HepG2 (cell line): ENCODE measurements at regions not wholly inside any gene's neighbourhood (a gene's known extent, or its start where the extent isn't known, plus 50 kb on each side); places are given as distances from the start of the nearest gene placed in this dataset.

Experiments
- ATAC-seq: fragments of 200-7000 bp; cut with Tn5 transposase; 3 replicates; pipeline ENCODE4 v1.9.1; 2020; ENCODE audit warnings: mild to moderate bottlenecking, moderate library complexity
- BruUV-seq: library from RNA; stranded (reverse); fragments of 400-500 nt; replicated peaks from 2 replicates; lab custom pipeline; 2021; lab: Mats Ljungman, UMichigan
- CTCF ChIA-PET: fragments of 300-600 bp; formaldehyde crosslinking; extraction: SDS; loops from one replicate; lab custom pipeline; 2021; ENCODE audit warnings: low total read pairs, inconsistent platforms, low intra/inter-chr PET ratio; lab: Yijun Ruan, JAX
- POLR2A ChIA-PET: fragments of 350-600 bp; sonication (Branson Sonifier 250); formaldehyde crosslinking; loops from one replicate; lab custom pipeline; 2020; ENCODE audit warnings: antibody characterized with exemption, inconsistent platforms; lab: Yijun Ruan, JAX
- DNase-seq: peaks from one replicate; pipeline ENCODE4 v3.0.0-alpha.2; 2015; ENCODE audit warnings: low spot score
- FAIRE-seq: peaks from 3 replicates; lab custom pipeline; 2011; peaks lifted over from hg19 to GRCh38; lab: Jason Lieb, UNC
- H2AFZ ChIP-seq: one replicate; pipeline ENCODE4 v1.6.1; 2011; ENCODE audit warnings: low read length, inconsistent platforms
- H3K27ac ChIP-seq: fragments of 300-600 bp; 3 replicates; pipeline ENCODE4 v1.8.0; 2011; ENCODE audit warnings: mixed run types, mild to moderate bottlenecking, mixed read lengths, low read length, inconsistent platforms; ENCODE audit not compliant: insufficient read depth; ENCODE audit errors: extremely low read length
- H3K27me3 ChIP-seq, 2 experiments: fragments of 200-600 bp in 1 of 2; 2 replicates in 1 of 2; 3 replicates in 1 of 2; pipeline versions ENCODE4 v1.6.0 to v1.8.0; 2011; ENCODE audit warnings: low read length in 2 of 2, mild to moderate bottlenecking in 2 of 2, moderate library complexity in 2 of 2, inconsistent platforms in 1 of 2; ENCODE audit not compliant: insufficient read depth in 2 of 2, control insufficient read depth in 1 of 2
- H3K36me3 ChIP-seq, 2 experiments: fragments of 200-600 bp in 1 of 2; replicated peaks in 1 of 2; 2 replicates in 1 of 2; 3 replicates in 1 of 2; pipeline versions ENCODE4 v1.5.1 to v1.8.0; 2011; ENCODE audit warnings: low read length in 2 of 2, inconsistent platforms in 1 of 2; ENCODE audit not compliant: insufficient read depth in 2 of 2, control insufficient read depth in 1 of 2
- H3K4me1 ChIP-seq: 2 replicates; pipeline ENCODE4 v1.5.1; 2012; ENCODE audit warnings: low read length, inconsistent platforms; ENCODE audit not compliant: insufficient read depth
- H3K4me2 ChIP-seq: 2 replicates; pipeline ENCODE4 v1.6.0; 2011; ENCODE audit warnings: low read depth, low read length, inconsistent platforms
- H3K4me3 ChIP-seq, 3 experiments: fragments of 200-600 bp in 1 of 3; sonication (generic), shearing (Covaris generic) in 1 of 3; replicated peaks in 1 of 3; 2 replicates each; pipeline ENCODE4 v1.5.1; 2011 to 2016; ENCODE audit warnings: low read length in 3 of 3, inconsistent platforms in 2 of 3, low read depth in 2 of 3, mild to moderate bottlenecking in 2 of 3, control low read depth in 1 of 3, mixed read lengths in 1 of 3; ENCODE audit not compliant: insufficient read depth in 1 of 3
- H3K79me2 ChIP-seq: one replicate; pipeline ENCODE4 v1.6.1; 2011; ENCODE audit warnings: low read length, inconsistent platforms; ENCODE audit not compliant: insufficient read depth
- H3K9ac ChIP-seq: 2 replicates; pipeline ENCODE4 v1.6.0; 2011; ENCODE audit warnings: mild to moderate bottlenecking, low read depth, low read length, inconsistent platforms; ENCODE audit not compliant: insufficient read depth
- H3K9me3 ChIP-seq: 2 replicates; pipeline ENCODE4 v1.5.1; 2012; ENCODE audit warnings: mild to moderate bottlenecking, low read length
- H4K20me1 ChIP-seq: 2 replicates; pipeline ENCODE4 v1.6.0; 2011; ENCODE audit warnings: inconsistent platforms, mild to moderate bottlenecking, low read length, moderate library complexity; ENCODE audit not compliant: insufficient read depth
- CENPT ChIP-seq: sonication (generic); formaldehyde crosslinking; IDR thresholded peaks from 2 replicates; pipeline ENCODE4 v1.8.0; 2022; ENCODE audit warnings: low read depth, mild to moderate bottlenecking, moderate library complexity, missing genetic modification reagents
- HNRNPK ChIP-seq: fragments of 200-400 bp; formaldehyde crosslinking; IDR thresholded peaks from 2 replicates; pipeline ENCODE4 v1.6.1; 2018; ENCODE audit warnings: low read length, low read depth, moderate library complexity, mild to moderate bottlenecking; ENCODE audit not compliant: poor library complexity, severe bottlenecking
- SOX6 ChIP-seq, 2 experiments: fragments of 450-650 bp in 1 of 2; sonication (generic) in 1 of 2; formaldehyde crosslinking in 1 of 2; IDR thresholded peaks; 2 replicates each; pipeline versions ENCODE4 v1.4.0 to v1.6.1; 2017 to 2020; ENCODE audit warnings: antibody characterized with exemption in 1 of 2, mild to moderate bottlenecking in 1 of 2, missing genetic modification reagents in 1 of 2
- SP4 ChIP-seq: sonication (generic); formaldehyde crosslinking; IDR thresholded peaks from 2 replicates; pipeline ENCODE4 v1.8.1; 2023; ENCODE audit warnings: mild to moderate bottlenecking, missing genetic modification reagents
- ZBTB4 ChIP-seq: sonication (generic); formaldehyde crosslinking; IDR thresholded peaks from 2 replicates; pipeline ENCODE4 v1.4.0; 2020; ENCODE audit warnings: missing genetic modification reagents, mild to moderate bottlenecking, borderline replicate concordance
- ZEB1 ChIP-seq: IDR thresholded peaks from 2 replicates; pipeline ENCODE4 v1.6.1; 2012; ENCODE audit warnings: mild to moderate bottlenecking, low read depth, inconsistent platforms; ENCODE audit not compliant: insufficient replicate concordance
- ZNF205 ChIP-seq: IDR thresholded peaks from 2 replicates; pipeline ENCODE4 v1.6.1; 2018; ENCODE audit warnings: missing biosample characterization, missing genetic modification reagents
- ZNF407 ChIP-seq: sonication (generic); formaldehyde crosslinking; IDR thresholded peaks from one replicate; pipeline ENCODE4 v1.5.1; 2020; ENCODE audit warnings: mild to moderate bottlenecking, missing genetic modification reagents; ENCODE audit errors: not compliant biosample characterization
- ZNF567 ChIP-seq: sonication (generic); formaldehyde crosslinking; IDR thresholded peaks from 2 replicates; pipeline ENCODE4 v1.8.1; 2023; ENCODE audit warnings: mild to moderate bottlenecking, missing genetic modification reagents, borderline replicate concordance
- ZNF800 ChIP-seq: sonication (generic); formaldehyde crosslinking; IDR thresholded peaks from 2 replicates; pipeline ENCODE4 v1.4.0; 2020; ENCODE audit warnings: missing genetic modification reagents
- in situ Hi-C: cut with HindIII; loops from 2 replicates; pipeline ENCODE4 v1.10.0; 2017; ENCODE audit warnings: low pct_unique_long_range_greater_than_20kb; ENCODE audit not compliant: extremely low pct_ligation_motif_present
- intact Hi-C: fragments of 100-400 bp; cut with micrococcal nuclease; formaldehyde crosslinking; loops from one replicate; pipeline ENCODE4 v1.10.0; 2022; ENCODE audit not compliant: unreplicated experiment

DNA sequence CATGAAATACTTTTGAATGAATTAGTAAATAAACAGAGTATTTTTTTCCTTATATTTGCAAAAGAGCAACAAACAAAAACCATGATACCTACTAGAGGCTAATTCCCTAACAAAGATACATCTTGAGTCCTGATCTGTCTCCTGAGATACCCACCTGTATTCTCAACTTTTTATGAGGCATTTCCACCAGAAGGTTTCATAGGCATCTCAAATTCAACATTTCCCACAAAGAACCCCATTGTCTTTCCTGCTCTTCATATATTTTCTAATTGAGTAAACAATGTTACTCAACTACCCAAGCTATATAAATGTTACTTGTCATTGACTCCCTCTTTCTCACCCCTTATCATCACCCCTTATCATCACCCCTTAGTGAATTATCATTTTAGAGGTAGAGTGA, 119.4 kb upstream of the RAI14 start:
- ChIA-PET POLR2A (no interaction called here), CTCF (interaction anchor here (1.8 kb wide), 1 partner anchor 51 kb away, joined by 6 read pairs; no protein-coding TSS in a partner anchor)
- in situ Hi-C loops (loop anchor here (10.0 kb wide), 1 partner anchor 52 kb away; no protein-coding TSS in a partner anchor), intact Hi-C loops (loop anchor here (5.0 kb wide), 1 partner anchor 64 kb away; no protein-coding TSS in a partner anchor)
- DNase-seq (no peak), FAIRE-seq (no peak), ATAC-seq (no peak)
- H3K79me2 ChIP-seq, result no peaks in the 10 kb centered on the region
- no peak overlapping the region for H3K4me2 ChIP-seq
- H4K20me1 ChIP-seq, result no peaks in the 10 kb centered on the region
- H2AFZ ChIP-seq, result no peak overlapping the region
- H3K9me3 ChIP-seq, result no peaks in the 10 kb centered on the region
- no peak overlapping the region for H3K27ac ChIP-seq
- H3K9ac ChIP-seq, result no peak overlapping the region
- H3K27me3 ChIP-seq, result no peaks in the 10 kb centered on the region
- H3K36me3 ChIP-seq, result no peaks in the 10 kb centered on the region
- no peak overlapping the region for H3K4me3 ChIP-seq
- H3K4me1 ChIP-seq, result peaks cover 11% of the 10 kb centered on the region; the same call in 1 of the 2 replicates
- BruUV-seq, result no TSS peak
- no peak for TF ChIP-seq ZEB1
- TF ChIP-seq SOX6 (IDR thresholded peaks at IDR 0.05), result no peak
- no peak for TF ChIP-seq SOX6 (CRISPR knock-in tag; IDR thresholded peaks at IDR 0.05)
- TF ChIP-seq ZNF407, result no peak
- no peak for TF ChIP-seq ZNF800 (CRISPR knock-in tag)
- no peak for TF ChIP-seq CENPT (CRISPR knock-in tag)
- no peak for TF ChIP-seq SP4
- TF ChIP-seq ZBTB4 (CRISPR knock-in tag), result no peak
- TF ChIP-seq ZNF567, result no peak
- no peak for TF ChIP-seq HNRNPK
- no peak for TF ChIP-seq ZNF205
